ENCODE measurements at regions not wholly inside any gene's neighbourhood (a gene's known extent, or its start where the extent isn't known, plus 50 kb on each side); places are given as distances from the start of the nearest gene placed in this dataset.

- TF ChIP-seq CTCF (IDR thresholded peaks at IDR 0.05) (no peak), POLR2A (IDR thresholded peaks at IDR 0.05) (no peak)
Measured at GRCh38 chr15:98447069-98447468, 201.3 kb upstream of the IGF1R start.
